Ureter (tissue), 1 donor: ENCODE measurements at regions not wholly inside any gene's neighbourhood (a gene's known extent, or its start where the extent isn't known, plus 50 kb on each side); places are given as distances from the start of the nearest gene placed in this dataset.

Experiments used
- DNase-seq: peaks from one replicate; pipeline ENCODE4 v3.0.0-alpha.2; 2020; ENCODE audit warnings: low spot score
- donor health status: DM: yes; HTN: yes; CAD: no.

DNA sequence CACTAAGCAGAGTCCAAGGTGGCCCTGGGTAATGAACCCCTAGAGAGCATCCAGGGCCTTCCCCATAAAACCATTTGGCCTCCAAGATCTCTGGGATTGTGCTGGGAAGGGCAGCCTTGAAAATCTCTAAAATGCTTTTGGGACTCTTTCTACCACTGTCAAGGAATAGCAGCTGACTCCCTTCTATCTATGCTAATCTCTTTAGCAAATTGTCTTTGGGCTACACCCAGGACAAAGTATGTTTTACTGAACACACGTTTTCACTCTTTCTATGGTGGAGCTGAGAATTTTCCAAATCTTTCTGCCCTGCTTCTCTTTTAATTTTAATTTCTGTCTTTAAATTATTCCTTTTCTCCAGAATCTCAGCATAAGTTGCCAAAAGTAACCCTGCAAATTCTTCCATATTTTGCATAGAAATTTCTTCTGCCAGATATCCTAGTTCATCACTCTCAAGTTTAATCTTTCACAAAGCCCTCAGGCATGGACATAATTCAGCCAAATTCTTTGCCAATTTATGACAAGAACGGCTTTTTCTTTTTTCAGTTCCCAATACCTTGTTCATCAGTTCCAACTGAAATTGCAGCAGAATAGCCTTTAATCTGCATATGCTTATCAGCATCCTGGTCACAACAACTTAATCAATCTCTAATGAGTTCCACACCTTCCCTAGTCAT is 687.0 kb upstream of the ADGRL4 start:
- DNase-seq, result no peak

DNA sequence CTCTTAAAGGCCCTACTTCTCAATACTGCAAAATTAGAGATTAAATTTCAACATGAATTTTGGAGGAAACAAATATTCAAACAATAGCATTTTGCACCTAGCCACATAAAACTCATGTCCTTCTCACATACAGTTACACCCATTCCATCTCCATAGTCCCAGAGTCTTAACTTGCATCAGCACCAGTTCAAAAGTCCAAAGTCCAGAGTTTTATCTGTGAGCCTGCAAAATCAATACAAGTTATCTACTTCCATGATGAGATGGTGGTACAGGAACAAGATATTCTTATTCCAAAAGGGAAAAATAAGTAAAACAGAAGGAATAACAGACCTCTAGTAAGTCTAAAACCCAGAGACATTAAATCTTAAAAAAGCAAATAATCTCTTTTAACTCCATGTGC is 686.0 kb upstream of the ADGRL4 start:
- no peak for DNase-seq

GRCh38 chr1:79688932-79689331 is 682.4 kb upstream of the ADGRL4 start:
- no peak for DNase-seq

DNA sequence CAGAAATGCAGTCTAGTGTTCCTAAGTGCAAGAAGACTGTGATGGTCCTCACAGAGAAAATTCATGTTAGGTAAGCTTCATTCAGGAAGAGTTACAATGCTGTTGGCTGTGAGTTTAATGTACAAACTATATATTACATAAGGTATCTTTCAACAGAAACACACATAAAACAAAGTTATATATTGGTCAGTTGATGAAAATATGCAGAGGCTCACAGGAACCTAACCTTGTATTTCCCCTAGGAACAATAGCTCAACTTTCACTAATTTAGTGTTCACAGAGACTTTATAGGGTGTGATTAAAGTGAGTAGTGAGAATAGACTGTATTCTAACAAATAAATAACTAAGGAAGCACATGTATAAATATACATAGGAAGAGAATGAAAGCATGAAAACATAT is 676.9 kb upstream of the ADGRL4 start:
- no peak for DNase-seq

GRCh38 chr1:79682478-79682877 is 675.9 kb upstream of the ADGRL4 start:
- no peak for DNase-seq

DNA sequence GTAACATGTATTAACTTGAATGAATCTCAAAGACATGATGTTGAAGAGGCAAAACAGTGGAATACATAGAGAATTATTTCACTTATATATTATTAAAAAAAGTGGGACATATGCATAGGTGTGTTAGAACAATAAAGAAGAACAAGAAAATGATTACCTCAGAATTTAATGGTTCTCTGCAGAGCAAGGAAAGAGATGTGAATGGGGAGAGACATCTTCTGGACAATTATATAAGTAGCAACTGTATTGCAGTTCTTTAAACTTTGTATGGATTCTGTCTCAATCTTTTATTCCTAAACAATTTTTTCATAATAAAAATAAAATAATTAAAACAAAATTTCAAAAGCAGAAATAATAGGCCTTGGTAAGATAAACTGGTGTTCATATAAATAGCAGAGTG is 674.9 kb upstream of the ADGRL4 start:
- DNase-seq, result no peak

DNA sequence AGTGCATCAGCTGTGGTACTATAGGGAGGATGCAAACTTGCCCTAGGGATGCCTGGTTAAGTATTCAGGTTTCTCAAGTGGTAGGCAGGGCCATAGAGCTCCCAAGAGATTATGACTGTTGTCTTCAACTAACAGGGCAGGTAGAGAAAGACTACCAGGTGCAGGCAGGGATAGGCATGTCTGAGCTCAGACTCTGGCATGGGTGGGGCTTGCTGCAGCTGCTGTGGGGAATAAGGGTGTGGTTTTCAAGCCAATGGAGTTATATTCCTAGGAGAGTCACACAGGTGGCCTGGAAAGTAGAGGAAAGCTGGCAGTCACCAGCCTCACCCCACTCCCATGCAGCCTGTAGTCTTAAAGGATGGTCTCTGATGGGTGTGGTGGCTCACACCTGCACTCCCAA is 673.4 kb upstream of the ADGRL4 start:
- no peak for DNase-seq

DNA sequence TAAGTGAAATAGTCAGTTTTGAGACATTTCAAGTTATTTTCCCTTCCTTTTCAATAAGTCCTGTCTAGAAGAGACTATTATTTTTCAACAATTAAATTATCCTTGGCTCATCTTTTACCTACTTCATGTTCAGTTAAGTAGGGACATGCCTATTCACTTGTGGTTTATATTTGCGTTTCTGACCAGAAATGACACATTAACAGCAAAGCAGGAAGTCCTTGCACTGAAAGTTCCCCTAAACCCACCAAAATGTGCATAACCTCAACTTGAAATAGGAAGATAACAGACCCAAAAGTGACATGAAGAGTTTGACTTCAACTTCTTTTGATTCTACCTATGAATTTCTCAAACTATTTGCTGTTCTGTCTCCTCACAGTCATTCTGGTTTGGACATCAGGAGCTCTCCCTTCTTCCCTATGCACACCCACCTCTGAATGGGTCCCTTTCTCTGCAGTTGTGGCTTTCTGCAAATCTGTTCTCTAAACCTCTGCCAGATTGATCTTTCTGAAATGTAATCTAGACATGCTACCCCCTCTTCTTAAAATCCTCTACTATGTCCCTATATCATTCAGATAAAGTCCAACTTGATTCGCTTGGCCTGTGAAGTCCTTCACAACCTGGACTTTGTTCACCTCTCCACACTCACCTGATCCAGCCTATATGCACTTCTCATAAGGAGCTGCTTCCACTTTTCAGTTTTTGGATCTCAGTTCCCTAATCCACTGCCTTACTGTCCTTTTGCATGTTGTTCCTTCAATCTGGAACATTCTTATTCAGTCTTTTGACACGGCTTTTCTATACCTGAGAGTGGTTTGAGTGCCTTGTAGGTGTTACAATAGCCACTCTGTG is 661.5 kb upstream of the ADGRL4 start:
- DNase-seq, result no peak

DNA sequence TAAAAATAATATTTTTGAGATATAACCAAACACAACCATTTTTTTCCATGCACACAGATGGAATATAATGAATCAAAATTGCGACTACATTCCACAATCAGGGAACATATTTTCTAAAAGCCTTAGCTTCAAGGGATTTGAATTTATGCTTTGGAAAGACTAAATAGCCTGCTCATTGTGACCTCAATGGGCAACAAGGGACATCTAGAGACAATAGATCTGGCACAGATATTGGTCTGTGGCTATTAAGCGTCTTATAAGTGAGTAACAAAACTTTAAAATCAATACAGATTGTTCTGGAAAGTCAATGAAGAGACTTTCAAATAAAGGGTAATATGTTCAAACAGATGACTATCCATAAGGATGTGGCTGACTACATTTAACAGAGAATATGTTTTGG is 660.6 kb upstream of the ADGRL4 start:
- no peak for DNase-seq

- no peak for DNase-seq
Measured at GRCh38 chr1:79663916-79664315, 657.4 kb upstream of the ADGRL4 start.

- DNase-seq, result no peak
Measured at GRCh38 chr1:79662596-79662995, 656.1 kb upstream of the ADGRL4 start.

DNA sequence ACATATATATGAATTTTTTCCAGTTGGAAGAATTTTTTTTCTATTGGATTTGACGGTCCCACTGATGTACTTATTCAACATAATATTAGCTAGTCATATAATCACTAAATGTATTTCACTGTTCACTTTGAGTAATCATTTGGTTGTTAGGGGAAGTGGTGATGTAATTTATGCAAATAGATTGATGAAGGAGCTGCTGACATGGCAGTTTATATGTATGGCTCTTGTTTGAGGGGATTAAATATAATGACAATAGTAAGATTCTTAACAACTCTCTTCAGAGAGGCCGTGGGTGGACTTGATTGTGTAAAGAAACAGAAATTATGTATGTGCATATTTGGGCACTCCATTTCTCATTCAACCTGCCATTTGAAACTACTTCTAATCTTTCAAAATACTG is 653.6 kb upstream of the ADGRL4 start:
- DNase-seq, result no peak

DNA sequence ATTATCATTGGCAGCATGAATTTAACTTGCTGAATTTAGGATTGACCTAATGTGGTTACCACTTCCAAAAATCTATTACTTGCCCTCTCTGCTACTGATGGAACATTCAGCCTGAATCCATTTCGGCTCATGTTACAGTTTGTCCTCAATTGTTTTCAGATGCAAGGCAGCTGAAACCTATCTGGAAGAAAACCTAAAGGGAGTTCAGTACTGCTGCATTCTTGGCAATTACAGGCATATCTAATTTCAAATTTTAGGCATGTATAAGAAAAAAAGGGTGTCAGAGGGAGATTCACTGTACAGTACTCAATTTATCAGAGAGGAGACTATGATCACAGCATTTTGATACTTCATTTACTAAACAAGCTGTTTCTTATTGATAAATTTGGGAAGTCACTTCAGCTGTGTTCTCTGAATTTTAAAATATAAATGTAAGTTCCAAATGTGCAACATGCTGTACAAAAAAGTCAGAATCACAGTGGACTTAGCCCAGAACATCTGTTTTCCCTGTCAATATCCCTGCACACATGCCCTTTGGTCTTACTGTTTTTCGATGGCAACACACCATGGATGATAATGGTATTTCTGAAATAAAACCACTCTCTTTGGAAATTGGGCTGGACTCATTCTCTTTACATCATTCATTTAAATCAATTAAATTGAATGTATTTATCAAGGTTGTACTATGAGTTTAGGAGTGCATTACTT is 651.6 kb upstream of the ADGRL4 start:
- DNase-seq, result no peak

DNA sequence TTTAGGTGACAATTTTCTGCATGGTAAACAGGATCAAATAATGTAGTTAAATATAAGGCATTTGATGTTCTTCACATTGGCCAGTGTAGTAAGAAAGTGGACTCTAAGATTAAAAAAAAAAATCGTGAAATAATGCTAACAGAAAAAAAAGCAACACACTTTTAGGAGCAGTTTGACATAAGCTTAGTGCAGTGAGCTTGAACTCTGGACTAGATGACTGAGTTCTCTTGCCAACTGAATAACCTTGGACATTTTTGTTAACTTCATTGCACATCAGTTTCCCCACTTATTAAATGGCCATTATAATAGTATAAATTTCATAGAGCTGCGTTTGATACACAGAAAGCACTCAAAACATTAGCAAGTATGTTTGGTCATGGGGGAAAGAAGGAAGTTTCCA is 649.3 kb upstream of the ADGRL4 start:
- no peak for DNase-seq

- DNase-seq, result no peak
Measured at GRCh38 chr1:79652426-79652825, 645.9 kb upstream of the ADGRL4 start.

GRCh38 chr1:79648126-79648525 is 641.6 kb upstream of the ADGRL4 start:
- no peak for DNase-seq

DNA sequence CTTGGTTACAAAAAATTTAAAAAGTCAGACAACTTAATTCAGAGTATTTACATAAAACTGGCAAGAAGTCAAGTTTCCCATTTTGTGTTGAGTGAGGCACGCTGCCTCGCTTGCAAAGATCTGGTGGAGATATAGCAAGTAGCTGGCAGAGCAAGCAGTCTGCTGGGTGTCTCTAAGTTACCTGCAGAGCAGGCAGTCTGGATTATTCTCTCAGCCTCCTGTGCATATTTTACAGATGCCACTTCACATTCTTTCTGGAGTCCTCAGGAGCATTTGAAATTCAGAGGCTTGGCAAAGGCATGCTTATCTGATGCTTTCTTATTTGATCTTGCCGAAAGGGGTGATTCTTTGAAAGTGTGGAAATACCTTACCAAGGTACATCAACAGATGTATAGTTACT is 640.4 kb upstream of the ADGRL4 start:
- no peak for DNase-seq

GRCh38 chr1:79638382-79638781 is 631.9 kb upstream of the ADGRL4 start:
- DNase-seq, result no peak

DNA sequence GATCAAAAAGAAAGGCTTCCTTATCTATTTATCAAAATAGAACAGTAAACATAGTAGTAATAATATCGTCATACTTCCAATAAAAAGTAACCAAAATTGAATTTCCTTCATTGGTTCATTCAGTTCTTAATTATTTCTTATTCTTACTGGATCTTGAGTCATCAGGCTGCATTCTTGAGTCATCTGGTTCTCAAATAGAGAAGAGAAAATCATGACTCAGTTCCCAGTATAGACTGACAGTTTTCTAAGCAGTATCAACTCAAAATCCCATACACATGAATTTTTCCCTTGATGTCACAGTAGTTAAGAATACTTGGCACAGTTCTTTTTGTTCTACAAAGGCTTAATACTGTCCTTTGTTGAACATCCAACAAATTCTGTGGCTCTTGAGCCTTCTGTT is 626.9 kb upstream of the ADGRL4 start:
- DNase-seq, result no peak

DNA sequence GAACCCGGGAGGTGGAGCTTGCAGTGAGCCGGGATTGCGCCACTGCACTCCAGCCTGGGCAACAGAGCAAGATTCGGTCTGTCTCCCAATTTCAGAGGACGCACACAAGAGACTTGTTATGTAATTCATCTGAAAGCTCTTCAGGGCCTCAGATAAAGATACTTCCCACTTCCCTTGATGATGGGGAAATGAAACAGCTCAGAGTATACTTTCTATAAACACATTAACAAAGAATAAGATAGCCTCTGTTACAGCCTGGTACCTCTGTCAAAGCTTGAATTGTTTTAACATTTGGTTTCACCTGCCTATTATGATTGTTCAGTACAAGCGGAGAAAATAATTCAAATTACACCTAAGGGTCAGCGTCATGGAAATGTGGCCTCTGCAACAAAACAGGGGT is 622.9 kb upstream of the ADGRL4 start:
- DNase-seq, result no peak

DNA sequence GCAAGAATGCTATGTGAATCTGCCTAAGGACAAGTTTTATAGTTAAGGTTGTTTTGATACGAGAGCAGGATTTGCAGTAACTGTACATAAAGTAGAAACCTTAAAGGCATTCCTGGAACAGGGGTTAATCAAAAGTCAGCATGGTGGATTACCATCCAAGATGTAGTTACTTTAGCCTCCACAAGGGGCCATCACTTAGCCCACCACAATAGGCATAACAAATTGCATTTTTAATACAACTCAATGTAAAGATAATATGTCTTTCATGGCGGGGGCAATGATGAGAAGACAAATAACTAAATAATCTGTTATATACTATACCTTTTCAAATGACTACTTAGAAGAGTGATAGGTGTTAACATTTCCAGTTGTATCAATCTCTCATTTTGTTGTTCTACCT is 611.2 kb upstream of the ADGRL4 start:
- DNase-seq, result no peak

- DNase-seq, result no peak
Measured at GRCh38 chr1:79614762-79615161, 608.2 kb upstream of the ADGRL4 start.

DNA sequence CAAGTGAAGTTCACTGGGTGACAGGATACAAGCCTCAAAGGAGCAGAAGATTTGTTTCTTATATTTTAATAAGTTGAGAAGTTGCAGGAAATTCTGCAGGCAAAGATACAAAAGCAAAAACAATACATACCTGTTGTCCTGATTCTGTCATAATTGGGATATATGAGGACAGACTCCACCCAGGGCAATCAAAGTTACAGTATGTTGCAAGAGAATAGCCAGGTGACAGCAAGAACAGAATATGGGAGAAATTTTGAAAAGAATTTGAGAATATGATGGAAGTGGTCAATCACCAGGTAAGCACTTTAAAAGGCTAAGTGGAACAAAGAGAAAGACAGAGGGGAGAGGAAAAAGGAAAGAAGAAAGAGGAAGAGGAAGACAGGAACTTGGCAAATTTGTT is 607.6 kb upstream of the ADGRL4 start:
- DNase-seq, result no peak
